ENCODE measurements at regions not wholly inside any gene's neighbourhood (a gene's known extent, or its start where the extent isn't known, plus 50 kb on each side); places are given as distances from the start of the nearest gene placed in this dataset.

DNA sequence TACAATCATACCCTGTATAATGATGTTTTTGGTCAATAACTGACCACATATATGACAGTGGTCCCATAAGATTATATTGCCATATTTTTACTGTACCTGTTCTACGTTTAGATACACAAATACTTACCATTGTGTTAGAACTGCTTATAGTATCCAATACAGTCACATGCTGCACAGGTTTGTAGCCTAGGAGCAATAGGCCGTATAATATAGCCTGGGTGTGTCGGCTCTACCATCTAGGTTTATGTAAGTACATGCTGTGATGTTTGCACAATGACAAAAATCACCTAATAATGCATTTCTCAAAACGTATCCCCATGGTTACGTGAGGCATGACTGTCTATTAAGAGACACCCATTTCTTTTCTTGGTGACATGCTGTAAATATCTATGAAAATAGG, 55.0 kb upstream of the APCDD1 start:
- H3K4me3 Mint-ChIP-seq, result no peak overlapping the region
- DNase-seq (no peak), ATAC-seq (replicated peaks) (no peak)
- no peaks in the 10 kb centered on the region for H3K9me3 Mint-ChIP-seq
- peaks cover 6 to 17% of the 10 kb centered on the region in 2 donors for H3K27me3 Mint-ChIP-seq
- no peak overlapping the region for H3K27ac Mint-ChIP-seq
- no peaks in the 10 kb centered on the region for H3K36me3 Mint-ChIP-seq (ENCODE audit: insufficient read depth)
- no peaks in the 10 kb centered on the region for H3K4me1 Mint-ChIP-seq (ENCODE audit: low read depth in 2 of 2)

DNA sequence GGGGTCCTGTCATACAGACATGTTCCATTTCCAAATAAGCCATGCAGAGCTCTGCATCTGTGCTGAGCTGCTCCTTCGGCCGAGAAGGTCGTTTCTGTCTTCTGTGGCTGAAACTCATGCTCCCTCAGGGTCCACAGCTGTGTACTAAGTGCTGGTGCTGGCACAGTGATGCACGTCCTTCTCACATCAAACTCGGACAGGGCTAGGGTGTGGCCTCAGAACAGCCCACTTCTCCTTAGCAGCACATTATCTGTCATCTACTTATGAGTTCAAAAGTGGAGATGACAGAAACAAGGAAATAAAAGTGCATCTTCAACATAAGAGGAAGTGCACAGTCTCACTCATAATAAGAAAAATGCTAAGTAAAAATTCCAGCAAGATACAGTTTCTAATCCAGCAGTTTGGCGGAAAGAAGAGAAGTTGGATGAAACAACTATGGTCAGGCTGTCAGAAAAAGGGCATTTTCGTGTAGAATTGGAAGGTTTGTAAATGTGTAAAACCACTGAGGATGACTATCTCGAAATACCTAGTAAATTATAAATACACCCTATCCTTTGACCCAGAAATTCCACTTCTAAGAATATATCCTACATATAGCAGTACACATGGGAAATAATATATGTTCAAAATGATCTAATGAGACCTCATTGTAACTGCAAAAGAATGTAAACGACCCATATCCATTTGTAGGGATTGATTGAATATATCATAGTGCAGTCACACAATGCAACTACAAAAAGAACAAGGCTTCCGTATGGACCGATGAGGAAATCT, 53.7 kb upstream of the APCDD1 start:
- DNase-seq, result no peak
- peak; percentile 40 for ATAC-seq (replicated peaks)

DNA sequence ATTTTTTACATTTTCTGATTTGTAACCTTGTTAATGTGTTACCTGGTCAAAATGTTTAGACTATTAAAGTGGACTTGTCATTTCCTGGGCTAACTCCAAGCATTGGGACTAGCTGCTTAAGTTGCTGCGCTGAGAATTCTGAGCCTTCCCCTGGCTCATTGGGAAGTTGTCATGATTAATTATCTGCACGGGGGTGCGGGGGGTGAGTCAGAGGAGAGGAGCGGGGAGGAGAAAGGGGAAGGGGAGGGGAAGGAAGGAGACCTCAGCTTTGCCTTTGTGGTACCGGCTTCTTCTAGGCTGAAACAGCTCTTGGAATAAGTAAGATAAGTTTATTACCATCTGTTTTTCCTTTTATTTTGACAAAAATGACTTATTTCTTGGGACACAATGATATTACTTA, 52.9 kb upstream of the APCDD1 start:
- Mint-ChIP-seq H3K4me1 (ENCODE audit: low read depth in 2 of 2) (no peaks in the 10 kb centered on the region), H3K9me3 (no peaks in the 10 kb centered on the region), H3K27ac (no peak overlapping the region), H3K27me3 (peaks cover 9 to 18% of the 10 kb centered on the region in 2 donors), H3K36me3 (ENCODE audit: insufficient read depth) (no peaks in the 10 kb centered on the region), H3K4me3 (no peak overlapping the region)
- ATAC-seq (replicated peaks) (no peak), DNase-seq (no peak)

More for the DNA sequence above, 53.7 kb upstream of the APCDD1 start:
- no peak overlapping the region for H3K27ac Mint-ChIP-seq
- H3K36me3 Mint-ChIP-seq (ENCODE audit: insufficient read depth), result no peaks in the 10 kb centered on the region
- H3K27me3 Mint-ChIP-seq, result peaks cover 6 to 12% of the 10 kb centered on the region in 2 donors
- H3K4me3 Mint-ChIP-seq, result no peak overlapping the region
- H3K9me3 Mint-ChIP-seq, result no peaks in the 10 kb centered on the region
- no peaks in the 10 kb centered on the region for H3K4me1 Mint-ChIP-seq (ENCODE audit: low read depth in 2 of 2)

DNA sequence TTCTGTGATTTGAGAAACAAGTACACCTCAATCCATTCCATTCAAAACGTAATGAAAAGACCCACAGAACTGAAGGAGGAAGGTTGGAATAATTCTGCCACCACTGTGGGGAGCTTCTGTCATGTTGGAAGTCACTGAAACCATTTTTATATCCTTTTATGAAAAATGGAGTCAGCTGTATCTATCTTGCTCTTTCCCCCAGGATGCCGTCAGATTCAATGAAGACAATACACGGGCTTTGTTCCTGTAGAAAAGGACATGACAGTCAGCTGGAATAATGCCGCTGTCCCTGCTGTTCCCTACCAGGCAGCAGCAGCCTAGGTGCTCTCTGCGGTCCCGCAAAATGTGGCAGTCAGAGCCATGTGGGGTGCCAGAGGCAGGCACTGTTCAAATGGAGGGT, 52.5 kb upstream of the APCDD1 start:
- no peak overlapping the region for H3K4me3 Mint-ChIP-seq
- ATAC-seq (replicated peaks) (no peak), DNase-seq (no peak)
- H3K36me3 Mint-ChIP-seq (ENCODE audit: insufficient read depth), result no peaks in the 10 kb centered on the region
- no peaks in the 10 kb centered on the region for H3K9me3 Mint-ChIP-seq
- no peak overlapping the region for H3K27ac Mint-ChIP-seq
- no peaks in the 10 kb centered on the region for H3K4me1 Mint-ChIP-seq (ENCODE audit: low read depth in 2 of 2)
- peaks cover 11 to 21% of the 10 kb centered on the region in 2 donors for H3K27me3 Mint-ChIP-seq

DNA sequence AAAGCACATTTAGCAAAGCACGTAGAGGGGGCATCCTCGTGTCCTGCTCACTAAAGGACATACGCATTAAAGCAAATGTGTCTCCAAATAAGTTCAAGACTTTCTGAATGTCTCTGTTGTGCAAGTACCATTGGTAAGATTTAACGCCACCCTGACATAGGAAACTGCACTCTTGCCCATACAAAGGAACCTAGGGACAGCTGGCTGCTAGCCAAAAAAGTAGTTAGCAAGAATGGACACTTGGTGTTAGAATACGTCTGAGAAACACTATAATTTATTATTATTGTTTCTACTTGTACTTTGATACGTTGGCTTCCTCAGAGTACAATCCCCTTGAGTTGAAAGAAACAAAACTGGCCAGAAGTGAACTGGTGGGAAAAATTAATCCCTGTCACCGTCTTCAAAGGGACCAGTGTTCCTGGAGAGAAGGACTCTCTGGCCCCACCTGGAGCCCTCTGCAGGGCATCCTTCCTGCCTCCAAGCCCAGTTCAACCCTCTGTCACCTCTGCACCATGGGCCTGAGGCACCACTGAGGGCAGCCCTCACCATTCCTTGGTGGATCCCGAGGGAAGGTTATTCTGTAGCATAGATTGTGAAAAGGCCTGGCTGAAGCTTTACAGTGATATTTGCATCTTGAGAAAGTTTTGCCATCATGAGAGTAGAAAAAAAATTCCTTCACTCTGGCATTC, 51.4 kb upstream of the APCDD1 start:
- Mint-ChIP-seq H3K4me3 (no peak overlapping the region), H3K27me3 (peaks cover 11 to 21% of the 10 kb centered on the region in 2 donors), H3K4me1 (ENCODE audit: low read depth in 2 of 2) (no peaks in the 10 kb centered on the region), H3K36me3 (ENCODE audit: insufficient read depth) (no peaks in the 10 kb centered on the region), H3K27ac (no peak overlapping the region), H3K9me3 (no peaks in the 10 kb centered on the region)
- ATAC-seq (replicated peaks), result no peak
- no peak for DNase-seq

DNA sequence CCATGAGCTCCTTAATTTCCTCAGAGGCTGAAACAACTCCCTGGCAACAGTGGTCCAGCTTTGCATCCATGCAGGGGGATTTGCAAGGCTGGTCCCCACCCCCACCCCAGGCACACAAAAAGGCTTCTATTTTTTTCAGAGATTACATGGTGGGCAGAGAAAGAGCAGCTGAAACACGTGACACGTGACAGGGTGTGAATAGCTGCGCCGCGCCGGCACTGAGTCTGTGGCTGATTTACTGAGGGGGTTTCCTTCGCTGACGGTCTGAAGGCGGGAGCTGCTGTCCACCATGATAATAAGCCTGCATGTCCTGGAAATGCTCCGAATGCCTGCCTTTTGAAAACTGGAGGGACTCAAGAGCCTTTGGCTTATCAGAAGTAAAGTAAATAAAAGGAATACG, 50.7 kb upstream of the APCDD1 start:
- no peak for DNase-seq
- no peaks in the 10 kb centered on the region for H3K9me3 Mint-ChIP-seq
- no peak for ATAC-seq (replicated peaks)
- H3K27me3 Mint-ChIP-seq, result peaks cover 11 to 21% of the 10 kb centered on the region in 2 donors
- H3K4me1 Mint-ChIP-seq (ENCODE audit: low read depth in 2 of 2), result no peaks in the 10 kb centered on the region
- H3K27ac Mint-ChIP-seq, result no peak overlapping the region
- no peak overlapping the region for H3K4me3 Mint-ChIP-seq
- no peaks in the 10 kb centered on the region for H3K36me3 Mint-ChIP-seq (ENCODE audit: insufficient read depth)

DNA sequence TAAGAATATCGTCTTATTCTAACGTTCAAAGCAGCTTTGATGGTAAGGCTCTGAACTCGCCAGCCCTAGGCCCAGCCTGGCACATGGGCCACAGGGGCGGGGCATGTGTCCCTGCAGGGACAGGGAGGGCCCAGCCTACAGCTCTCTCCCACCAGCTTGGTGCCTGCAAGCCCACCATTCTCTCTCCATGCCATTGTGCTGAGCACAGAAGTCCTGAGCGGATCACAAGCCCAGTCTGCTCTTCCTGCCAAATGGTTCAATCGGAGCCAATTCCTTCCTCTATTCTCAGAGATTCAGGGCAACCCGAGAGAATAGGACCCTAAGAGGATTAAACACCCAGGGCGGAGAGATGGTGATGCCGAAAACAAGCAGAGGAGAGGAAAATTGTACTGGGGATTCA, 50.3 kb upstream of the APCDD1 start:
- H3K4me3 Mint-ChIP-seq, result no peak overlapping the region
- no peak overlapping the region for H3K27ac Mint-ChIP-seq
- no peaks in the 10 kb centered on the region for H3K36me3 Mint-ChIP-seq (ENCODE audit: insufficient read depth)
- DNase-seq (no peak), ATAC-seq (replicated peaks) (no peak)
- H3K4me1 Mint-ChIP-seq (ENCODE audit: low read depth in 2 of 2), result no peaks in the 10 kb centered on the region
- H3K9me3 Mint-ChIP-seq, result no peaks in the 10 kb centered on the region
- H3K27me3 Mint-ChIP-seq, result peaks cover 11 to 21% of the 10 kb centered on the region in 2 donors
